ENCODE measurements at regions not wholly inside any gene's neighbourhood (a gene's known extent, or its start where the extent isn't known, plus 50 kb on each side); places are given as distances from the start of the nearest gene placed in this dataset.

GRCh38 chr6:170098428-170099170 lies 192.3 kb downstream of the DLL1 start:
- DNase-seq = no peak

More at GRCh38 chr6:170098428-170099170, 192.3 kb downstream of the DLL1 start:
- TF ChIP-seq FOSL2 (IDR thresholded peaks at IDR 0.05; ENCODE audit: borderline replicate concordance, low read depth) = no peak
- no peak for TF ChIP-seq RXRA (IDR thresholded peaks at IDR 0.05; ENCODE audit: borderline replicate concordance, low read depth)
- TF ChIP-seq GABPA (IDR thresholded peaks at IDR 0.05; ENCODE audit: low read depth) = no peak
- TF ChIP-seq CHD2 (IDR thresholded peaks at IDR 0.05; ENCODE audit: low read length, partially characterized antibody) = no peak
- TF ChIP-seq EZH2phosphoT487 (IDR thresholded peaks at IDR 0.05; ENCODE audit: borderline replicate concordance, low read depth) = no peak
- no peak for TF ChIP-seq RCOR1 (IDR thresholded peaks at IDR 0.05; ENCODE audit: low read length)
- TF ChIP-seq POLR2AphosphoS5 (IDR thresholded peaks at IDR 0.05; ENCODE audit: low read depth, low read length) = no peak
- TF ChIP-seq IRF3 (IDR thresholded peaks at IDR 0.05; ENCODE audit: low read depth, low read length) = no peak
- TF ChIP-seq EP300 (IDR thresholded peaks at IDR 0.05; ENCODE audit: borderline replicate concordance in 1 of 2, low read depth in 1 of 2, low read length in 1 of 2) = no peak
- TF ChIP-seq TEAD4 (IDR thresholded peaks at IDR 0.05; ENCODE audit: borderline replicate concordance, insufficient read depth) = no peak
- no peak for TF ChIP-seq RAD21 (IDR thresholded peaks at IDR 0.05; ENCODE audit: low read length)
- TF ChIP-seq TAF1 (IDR thresholded peaks at IDR 0.05; ENCODE audit: borderline replicate concordance, low read depth, low read length) = no peak
- no peak for TF ChIP-seq MEF2A (IDR thresholded peaks at IDR 0.05; ENCODE audit: borderline replicate concordance, low read depth)
- no peak for TF ChIP-seq GATA2 (CRISPR knock-in tag; IDR thresholded peaks at IDR 0.05)
- no peak for TF ChIP-seq TCF12 (IDR thresholded peaks at IDR 0.05)
- no peak for TF ChIP-seq SIN3A (IDR thresholded peaks at IDR 0.05; ENCODE audit: borderline replicate concordance, low read depth, low read length)
- TF ChIP-seq CTCF (IDR thresholded peaks at IDR 0.05) = no peak
- TF ChIP-seq USF1 (IDR thresholded peaks at IDR 0.05; ENCODE audit: borderline replicate concordance, low read depth) = no peak
- TF ChIP-seq MXI1 (IDR thresholded peaks at IDR 0.05; ENCODE audit: low read depth, low read length) = no peak
- Histone ChIP-seq H3K9me2 (no peaks in the 10 kb centered on the region), H3K9ac (no peak overlapping the region), H3K79me2 (ENCODE audit: insufficient read depth) (no peaks in the 10 kb centered on the region), H3K27ac (ENCODE audit: low read depth in 2 of 2, low read length in 1 of 2) (no peak overlapping the region), H3K36me3 (replicated peaks in 1 of 2; ENCODE audit: control insufficient read depth in 1 of 2, insufficient read depth in 2 of 2, low read length in 1 of 2) (no peaks in the 10 kb centered on the region), H2AFZ (ENCODE audit: low read depth) (no peak overlapping the region), H3K4me2 (no peak overlapping the region), H3K4me3 (ENCODE audit: low read depth in 2 of 2, low read length in 1 of 2) (no peak overlapping the region), H3F3A (replicated peaks; ENCODE audit: insufficient read depth) (no peaks in the 10 kb centered on the region), H3K4me1 (ENCODE audit: control insufficient read depth in 1 of 2, insufficient read depth in 2 of 2, low read depth in 1 of 2, low read length in 1 of 2) (peaks cover 0 to 28% of the 10 kb centered on the region in 2 experiments; a peak in 1 of 4 replicates), H3K9me3 (no peaks in the 10 kb centered on the region), H3K27me3 (ENCODE audit: insufficient read depth) (no peaks in the 10 kb centered on the region), H4K20me1 (ENCODE audit: insufficient read depth) (no peaks in the 10 kb centered on the region)
- POLR2A ChIA-PET = no interaction called here
- CTCF ChIA-PET = no interaction called here
- WGBS (ENCODE audit: low lambda C conversion rate) = 70% methylated on average over 16 of the region's 37 CpGs

All from SK-N-SH (cell line).